Suprapubic skin (tissue), 4 donors: ENCODE measurements at regions not wholly inside any gene's neighbourhood (a gene's known extent, or its start where the extent isn't known, plus 50 kb on each side); places are given as distances from the start of the nearest gene placed in this dataset.

Experiments used
- EP300 ChIP-seq: sonication (generic); formaldehyde crosslinking; IDR thresholded peaks from one replicate; pipeline ENCODE4 v1.6.1; 2017; ENCODE audit warnings: antibody characterized with exemption
- POLR2A ChIP-seq, 2 donors: fragments of 450-650 bp; IDR thresholded peaks; one replicate each; pipeline ENCODE4 v1.6.1; 2017; ENCODE audit warnings: antibody characterized with exemption in 2 of 2, mild to moderate bottlenecking in 2 of 2, moderate library complexity in 2 of 2
- POLR2AphosphoS5 ChIP-seq, 3 donors: sonication (generic); formaldehyde crosslinking; IDR thresholded peaks; one replicate each; pipeline ENCODE4 v1.6.1; 2017; ENCODE audit warnings: antibody characterized with exemption in 3 of 3
- TF ChIP-seq, protein P1 (sequence below), 2 donors: fragments of 200-600 bp in 1 of 2; fragments of 450-650 bp in 1 of 2; sonication (generic) in 1 of 2; IDR thresholded peaks; one replicate each; pipeline ENCODE4 v1.5.1; 2016 to 2019; ENCODE audit warnings: antibody characterized with exemption in 2 of 2, mild to moderate bottlenecking in 1 of 2, moderate library complexity in 1 of 2

DNA sequence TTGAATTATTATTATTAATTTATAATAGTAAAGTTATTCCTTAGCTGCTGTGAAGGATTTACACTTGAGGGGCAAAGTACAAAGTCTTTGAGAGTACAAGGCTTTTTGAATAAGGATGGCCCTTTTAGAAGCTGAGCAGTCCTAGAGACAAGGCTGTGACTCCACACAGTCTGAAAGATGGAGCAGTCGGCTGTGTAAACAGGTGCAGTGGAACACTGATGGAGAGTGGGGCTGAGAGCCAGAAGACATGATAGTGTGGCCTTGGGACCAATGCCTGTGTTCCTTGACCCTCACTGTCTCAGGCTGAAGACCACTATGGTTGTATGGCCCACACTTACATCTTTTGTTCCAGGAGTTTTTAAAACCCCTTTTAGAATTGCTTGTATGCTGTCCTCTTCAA, 311.2 kb upstream of the PHF14 start:
- TF ChIP-seq POLR2AphosphoS5 (IDR thresholded peaks at IDR 0.05) (no peak), POLR2A (IDR thresholded peaks at IDR 0.05) (no peak), EP300 (no peak)
- TF ChIP-seq, protein P1, sequence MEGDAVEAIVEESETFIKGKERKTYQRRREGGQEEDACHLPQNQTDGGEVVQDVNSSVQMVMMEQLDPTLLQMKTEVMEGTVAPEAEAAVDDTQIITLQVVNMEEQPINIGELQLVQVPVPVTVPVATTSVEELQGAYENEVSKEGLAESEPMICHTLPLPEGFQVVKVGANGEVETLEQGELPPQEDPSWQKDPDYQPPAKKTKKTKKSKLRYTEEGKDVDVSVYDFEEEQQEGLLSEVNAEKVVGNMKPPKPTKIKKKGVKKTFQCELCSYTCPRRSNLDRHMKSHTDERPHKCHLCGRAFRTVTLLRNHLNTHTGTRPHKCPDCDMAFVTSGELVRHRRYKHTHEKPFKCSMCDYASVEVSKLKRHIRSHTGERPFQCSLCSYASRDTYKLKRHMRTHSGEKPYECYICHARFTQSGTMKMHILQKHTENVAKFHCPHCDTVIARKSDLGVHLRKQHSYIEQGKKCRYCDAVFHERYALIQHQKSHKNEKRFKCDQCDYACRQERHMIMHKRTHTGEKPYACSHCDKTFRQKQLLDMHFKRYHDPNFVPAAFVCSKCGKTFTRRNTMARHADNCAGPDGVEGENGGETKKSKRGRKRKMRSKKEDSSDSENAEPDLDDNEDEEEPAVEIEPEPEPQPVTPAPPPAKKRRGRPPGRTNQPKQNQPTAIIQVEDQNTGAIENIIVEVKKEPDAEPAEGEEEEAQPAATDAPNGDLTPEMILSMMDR (IDR thresholded peaks at IDR 0.05), result no peak
